K562 (cell line): ENCODE measurements at regions not wholly inside any gene's neighbourhood (a gene's known extent, or its start where the extent isn't known, plus 50 kb on each side); places are given as distances from the start of the nearest gene placed in this dataset.

Experiments
- ATAC-seq: fragments of 200-7000 bp; cut with Tn5 transposase; 3 replicates; pipeline ENCODE4 v1.9.1; 2020; ENCODE audit warnings: moderate library complexity
- BruUV-seq: library from RNA; stranded (reverse); fragments of 400-500 nt; replicated peaks from 2 replicates; lab custom pipeline; 2021; lab: Mats Ljungman, UMichigan
- CTCF ChIA-PET: fragments of 300-600 bp; formaldehyde crosslinking; extraction: SDS; loops from one replicate; lab custom pipeline; 2021; ENCODE audit warnings: low intra/inter-chr PET ratio; lab: Yijun Ruan, JAX
- POLR2A ChIA-PET: fragments of 300-600, 350-650 bp; sonication (Branson Sonifier 250); formaldehyde crosslinking; extraction: SDS; loops from one replicate; lab custom pipeline; 2021; ENCODE audit warnings: antibody characterized with exemption, inconsistent platforms; lab: Yijun Ruan, JAX
- DNase-seq, 4 experiments: peaks; one replicate each; pipeline versions ENCODE4 v3.0.0 to v3.0.0-alpha.2; 2011 to 2018; ENCODE audit warnings: low spot score in 3 of 4, mixed read lengths in 3 of 4; ENCODE audit errors: extremely low read depth in 1 of 4
- FAIRE-seq: peaks from 2 replicates; lab custom pipeline; 2011; peaks lifted over from hg19 to GRCh38; lab: Jason Lieb, UNC
- H2AFZ ChIP-seq: 2 replicates; pipeline ENCODE4 v1.6.0; 2011; ENCODE audit warnings: low read depth, low read length, control low read depth, inconsistent platforms
- H3K27ac ChIP-seq: fragments of 200-600 bp; 3 replicates; pipeline ENCODE4 v1.8.0; 2011; ENCODE audit warnings: low read depth, mild to moderate bottlenecking, control low read depth, inconsistent platforms, low read length, moderate library complexity, mixed read lengths; ENCODE audit errors: extremely low read depth
- H3K27me3 ChIP-seq, 2 experiments: fragments of 300-600 bp in 1 of 2; 2 replicates in 1 of 2; 3 replicates in 1 of 2; pipeline versions ENCODE4 v1.6.0 to v1.8.0; 2011; ENCODE audit warnings: inconsistent platforms in 2 of 2, low read length in 2 of 2, mild to moderate bottlenecking in 1 of 2, mixed read lengths in 1 of 2, moderate library complexity in 1 of 2; ENCODE audit not compliant: control insufficient read depth in 2 of 2, insufficient read depth in 2 of 2
- H3K36me3 ChIP-seq: fragments of 300-600 bp; 3 replicates; pipeline ENCODE4 v1.8.0; 2011; ENCODE audit warnings: mild to moderate bottlenecking, low read length, inconsistent platforms; ENCODE audit not compliant: control insufficient read depth, insufficient read depth
- H3K4me1 ChIP-seq, 2 experiments: fragments of 200-600 bp in 1 of 2; replicated peaks in 1 of 2; 2 replicates in 1 of 2; 3 replicates in 1 of 2; pipeline versions ENCODE4 v1.5.1 to v1.8.0; 2011; ENCODE audit warnings: inconsistent platforms in 2 of 2, low read length in 2 of 2, mild to moderate bottlenecking in 1 of 2, mixed read lengths in 1 of 2, moderate library complexity in 1 of 2; ENCODE audit not compliant: control insufficient read depth in 2 of 2, insufficient read depth in 2 of 2
- H3K4me2 ChIP-seq: 2 replicates; pipeline ENCODE4 v1.6.1; 2011; ENCODE audit warnings: low read length, control low read depth, inconsistent platforms, mixed read lengths; ENCODE audit not compliant: insufficient read depth
- H3K4me3 ChIP-seq: fragments of 200-600 bp; sonication (generic), shearing (Covaris generic); 2 replicates; pipeline ENCODE4 v1.5.1; 2016; ENCODE audit warnings: control low read depth, inconsistent platforms
- H3K79me2 ChIP-seq: fragments of 200-600 bp; 3 replicates; pipeline ENCODE4 v1.8.0; 2011; ENCODE audit warnings: low read length, inconsistent platforms; ENCODE audit not compliant: control insufficient read depth, insufficient read depth
- H3K9ac ChIP-seq, 2 experiments: 2 replicates each; pipeline versions ENCODE4 v1.6.0 to v1.6.1; 2011; ENCODE audit warnings: low read depth in 2 of 2, low read length in 2 of 2, control low read depth in 1 of 2, inconsistent platforms in 1 of 2, mild to moderate bottlenecking in 1 of 2, mixed read lengths in 1 of 2; ENCODE audit not compliant: insufficient read depth in 1 of 2
- H3K9me1 ChIP-seq: one replicate; pipeline ENCODE4 v1.6.0; 2011; ENCODE audit warnings: inconsistent platforms, mild to moderate bottlenecking, low read length, moderate library complexity; ENCODE audit not compliant: control insufficient read depth, insufficient read depth
- H3K9me3 ChIP-seq: replicated peaks from 2 replicates; pipeline ENCODE4 v1.5.1; 2011; ENCODE audit warnings: low read depth, low read length, inconsistent platforms; ENCODE audit not compliant: control insufficient read depth, insufficient read depth
- H4K20me1 ChIP-seq: replicated peaks from 2 replicates; pipeline ENCODE4 v1.6.1; 2011; ENCODE audit warnings: low read length, inconsistent platforms, mixed read lengths; ENCODE audit not compliant: control insufficient read depth, insufficient read depth
- FOXO4 ChIP-seq: fragments of 450-650 bp; formaldehyde crosslinking; IDR thresholded peaks from 2 replicates; pipeline ENCODE4 v1.4.0; 2020; ENCODE audit warnings: mild to moderate bottlenecking, moderate library complexity
- NCOA2 ChIP-seq, 2 experiments: fragments of 450-650 bp; IDR thresholded peaks; 2 replicates each; pipeline ENCODE4 v1.6.1; 2018; ENCODE audit warnings: mild to moderate bottlenecking in 2 of 2, moderate library complexity in 1 of 2; ENCODE audit not compliant: partially characterized antibody in 2 of 2
- SOX6 ChIP-seq: fragments of 450-650 bp; IDR thresholded peaks from 2 replicates; pipeline ENCODE4 v1.6.1; 2014; ENCODE audit warnings: mild to moderate bottlenecking
- ZBED1 ChIP-seq: IDR thresholded peaks from 2 replicates; pipeline ENCODE4 v1.6.1; 2014
- ZNF740 ChIP-seq, 3 experiments: fragments of 200-800 bp in 1 of 3; sonication (Bioruptor generic) in 1 of 3; sonication (generic) in 1 of 3; formaldehyde crosslinking in 1 of 3; IDR thresholded peaks; 2 replicates each; pipeline versions ENCODE4 v1.6.1 to v1.8.0; 2016 to 2022; ENCODE audit warnings: mild to moderate bottlenecking in 2 of 3, missing compliant biosample characterization in 2 of 3, missing genetic modification characterization in 2 of 3, missing genetic modification reagents in 1 of 3
- WGBS: fragments of 100-300 bp; shearing (Covaris generic); methylation state at CpG from one replicate; pipeline ENCODE4 v1.1.6; 2016; ENCODE audit warnings: low coverage, mixed read lengths; ENCODE audit not compliant: insufficient coverage; ENCODE audit errors: missing lambda C conversion rate; 5-methylcytosine and 5-hydroxymethylcytosine counted together
- in situ Hi-C: fragments of 300-500 bp; cut with MboI; formaldehyde crosslinking; loops from 4 replicates; pipeline ENCODE4 v1.15.0; 2018; ENCODE audit warnings: inconsistent platforms, mixed read lengths
- intact Hi-C: fragments of 100-400 bp; cut with micrococcal nuclease; formaldehyde crosslinking; loops from 2 replicates; pipeline ENCODE4 v1.14.2; 2022

GRCh38 chr20:60494476-60494875, 536.3 kb downstream of the CDH26 start:
- H3K4me3 ChIP-seq, result no peak overlapping the region
- H3K4me2 ChIP-seq, result no peak overlapping the region

More at GRCh38 chr20:60494476-60494875, 536.3 kb downstream of the CDH26 start:
- ATAC-seq, result no peak
- Histone ChIP-seq H3K79me2 (no peaks in the 10 kb centered on the region), H3K4me1 (no peaks in the 10 kb centered on the region), H2AFZ (no peak overlapping the region), H3K9me1 (no peaks in the 10 kb centered on the region), H4K20me1 (no peaks in the 10 kb centered on the region), H3K27me3 (no peaks in the 10 kb centered on the region), H3K27ac (no peak overlapping the region), H3K36me3 (no peaks in the 10 kb centered on the region), H3K9me3 (no peaks in the 10 kb centered on the region), H3K9ac (no peak overlapping the region)
- in situ Hi-C loops, result no loop called here
- ChIA-PET CTCF (no interaction called here), POLR2A (no interaction called here)
- intact Hi-C loops, result no loop called here
- BruUV-seq, result no TSS peak
- 2% methylated on average over 3 of the region's 3 CpGs for WGBS
- no peak for FAIRE-seq
- no peak for DNase-seq
- TF ChIP-seq ZBED1, result no peak
- TF ChIP-seq SOX6, result no peak
- TF ChIP-seq ZNF740 (CRISPR knock-in tag; IDR thresholded peaks at IDR 0.05), result no peak
- TF ChIP-seq ZNF740 (tag; IDR thresholded peaks at IDR 0.05), result no peak
- TF ChIP-seq NCOA2 (IDR thresholded peaks at IDR 0.05; ENCODE audit: partially characterized antibody in 2 of 2), result no peak
- no peak for TF ChIP-seq FOXO4 (CRISPR knock-in tag)
